ENCODE measurements at regions not wholly inside any gene's neighbourhood (a gene's known extent, or its start where the extent isn't known, plus 50 kb on each side); places are given as distances from the start of the nearest gene placed in this dataset.

GRCh38 chr7:49636400-49636799 is 137.0 kb upstream of the VWC2 start:
- no TSS peak for BruUV-seq (replicated peaks)
- CTCF ChIA-PET, result interaction anchor here (0.6 kb wide), 1 partner anchor 32 kb away, joined by 3 read pairs; no protein-coding TSS in a partner anchor
- no peak for DNase-seq (ENCODE audit: unreplicated experiment)
- Mint-ChIP-seq H3K36me3 (ENCODE audit: insufficient read depth, unreplicated experiment) (no peaks in the 10 kb centered on the region), H3K4me1 (ENCODE audit: insufficient read depth, unreplicated experiment) (no peaks in the 10 kb centered on the region), H3K27me3 (ENCODE audit: insufficient read depth, unreplicated experiment) (no peaks in the 10 kb centered on the region), H3K4me3 (ENCODE audit: unreplicated experiment) (no peak overlapping the region), H3K27ac (ENCODE audit: low read depth, unreplicated experiment) (no peak overlapping the region), H3K9me3 (ENCODE audit: unreplicated experiment) (peaks cover 6% of the 10 kb centered on the region)
- intact Hi-C loops (cut with micrococcal nuclease), result no loop called here
- TF ChIP-seq CTCF (IDR thresholded peaks at IDR 0.05; ENCODE audit: unreplicated experiment), result no peak
- POLR2A ChIA-PET, result no interaction called here

GRCh38 chr7:49638166-49638565 is 135.3 kb upstream of the VWC2 start:
- intact Hi-C loops (cut with micrococcal nuclease), result no loop called here
- ChIA-PET CTCF (interaction anchor here (0.6 kb wide), 1 partner anchor 1196 kb away, joined by 3 read pairs; no protein-coding TSS in a partner anchor), POLR2A (no interaction called here)
- no peaks in the 10 kb centered on the region for H3K4me1 Mint-ChIP-seq (ENCODE audit: insufficient read depth, unreplicated experiment)
- no peak for DNase-seq (ENCODE audit: unreplicated experiment)
- BruUV-seq (replicated peaks), result no TSS peak
- peaks cover 6% of the 10 kb centered on the region for H3K9me3 Mint-ChIP-seq (ENCODE audit: unreplicated experiment)
- no peaks in the 10 kb centered on the region for H3K27me3 Mint-ChIP-seq (ENCODE audit: insufficient read depth, unreplicated experiment)
- no peak for TF ChIP-seq CTCF (IDR thresholded peaks at IDR 0.05; ENCODE audit: unreplicated experiment)
- no peaks in the 10 kb centered on the region for H3K36me3 Mint-ChIP-seq (ENCODE audit: insufficient read depth, unreplicated experiment)
- no peak overlapping the region for H3K4me3 Mint-ChIP-seq (ENCODE audit: unreplicated experiment)
- H3K27ac Mint-ChIP-seq (ENCODE audit: low read depth, unreplicated experiment), result no peak overlapping the region

- Mint-ChIP-seq H3K9me3 (ENCODE audit: unreplicated experiment) (peaks cover 6% of the 10 kb centered on the region), H3K27ac (ENCODE audit: low read depth, unreplicated experiment) (no peak overlapping the region), H3K27me3 (ENCODE audit: insufficient read depth, unreplicated experiment) (no peaks in the 10 kb centered on the region), H3K4me3 (ENCODE audit: unreplicated experiment) (no peak overlapping the region), H3K36me3 (ENCODE audit: insufficient read depth, unreplicated experiment) (no peaks in the 10 kb centered on the region), H3K4me1 (ENCODE audit: insufficient read depth, unreplicated experiment) (no peaks in the 10 kb centered on the region)
- intact Hi-C loops (cut with micrococcal nuclease), result no loop called here
- no peak for DNase-seq (ENCODE audit: unreplicated experiment)
- CTCF ChIA-PET, result no interaction called here
- BruUV-seq (replicated peaks), result no TSS peak
- POLR2A ChIA-PET, result no interaction called here
- no peak for TF ChIP-seq CTCF (IDR thresholded peaks at IDR 0.05; ENCODE audit: unreplicated experiment)
Measured at GRCh38 chr7:49639068-49639593, 134.3 kb upstream of the VWC2 start.

- Mint-ChIP-seq H3K36me3 (ENCODE audit: insufficient read depth, unreplicated experiment) (no peaks in the 10 kb centered on the region), H3K4me1 (ENCODE audit: insufficient read depth, unreplicated experiment) (no peaks in the 10 kb centered on the region), H3K27me3 (ENCODE audit: insufficient read depth, unreplicated experiment) (no peaks in the 10 kb centered on the region), H3K27ac (ENCODE audit: low read depth, unreplicated experiment) (no peak overlapping the region), H3K9me3 (ENCODE audit: unreplicated experiment) (peaks cover 6% of the 10 kb centered on the region), H3K4me3 (ENCODE audit: unreplicated experiment) (no peak overlapping the region)
- TF ChIP-seq CTCF (IDR thresholded peaks at IDR 0.05; ENCODE audit: unreplicated experiment), result no peak
- ChIA-PET CTCF (no interaction called here), POLR2A (no interaction called here)
- intact Hi-C loops (cut with micrococcal nuclease), result no loop called here
- no TSS peak for BruUV-seq (replicated peaks)
- no peak for DNase-seq (ENCODE audit: unreplicated experiment)
Measured at GRCh38 chr7:49639808-49640207, 133.6 kb upstream of the VWC2 start.

Measured in MCF 10A (cell line).